Ascending aorta (tissue), 2 donors: ENCODE measurements at regions not wholly inside any gene's neighbourhood (a gene's known extent, or its start where the extent isn't known, plus 50 kb on each side); places are given as distances from the start of the nearest gene placed in this dataset.

Source experiments
- DNase-seq, 2 donors: peaks; one replicate each; pipeline ENCODE4 v3.0.0-alpha.2; 2019; ENCODE audit warnings: low spot score in 2 of 2
- H3K27ac ChIP-seq, 2 donors: fragments of 200-600 bp; sonication (generic); one replicate each; pipeline ENCODE4 v1.5.1; 2016 to 2017; ENCODE audit warnings: mild to moderate bottlenecking in 1 of 2
- H3K27me3 ChIP-seq: fragments of 200-600 bp; sonication (generic); one replicate; pipeline ENCODE4 v1.5.1; 2017
- H3K36me3 ChIP-seq, 2 donors: fragments of 200-600 bp; sonication (generic); one replicate each; pipeline ENCODE4 v1.5.1; 2016
- H3K4me1 ChIP-seq, 2 donors: fragments of 200-600 bp; sonication (generic); one replicate each; pipeline ENCODE4 v1.5.1; 2016 to 2017; ENCODE audit warnings: mild to moderate bottlenecking in 1 of 2
- H3K4me3 ChIP-seq, 2 donors: fragments of 200-600 bp; sonication (generic); one replicate each; pipeline ENCODE4 v1.5.1; 2016 to 2017; ENCODE audit warnings: mild to moderate bottlenecking in 1 of 2
- H3K9me3 ChIP-seq, 2 donors: fragments of 200-600 bp; sonication (generic); one replicate each; pipeline ENCODE4 v1.5.1; 2016
- CTCF ChIP-seq, 3 experiments: fragments of 200-600 bp in 2 of 3; fragments of 450-650 bp in 1 of 3; sonication (generic) in 2 of 3; IDR thresholded peaks; one replicate each; pipeline ENCODE4 v1.5.1; 2016 to 2019; ENCODE audit warnings: antibody characterized with exemption in 3 of 3, mild to moderate bottlenecking in 1 of 3, moderate library complexity in 1 of 3
- intact Hi-C: fragments of 100-400 bp; cut with DNase I; formaldehyde crosslinking; loops from one replicate; pipeline ENCODE4 v1.15.1; 2023

- no peak for TF ChIP-seq CTCF (IDR thresholded peaks at IDR 0.05)
- Histone ChIP-seq H3K27me3 (no peaks in the 10 kb centered on the region), H3K9me3 (no peaks in the 10 kb centered on the region), H3K36me3 (no peaks in the 10 kb centered on the region), H3K4me3 (no peak overlapping the region), H3K27ac (no peak overlapping the region), H3K4me1 (peaks cover 13 to 18% of the 10 kb centered on the region in 2 donors)
- intact Hi-C loops, result no loop called here
- no peak for DNase-seq
These were observed 298.2 kb downstream of the DYSF start for GRCh38 chr2:71751590-71751989.

GRCh38 chr2:71749671-71750101 is 296.3 kb downstream of the DYSF start:
- intact Hi-C loops, result no loop called here

GRCh38 chr2:71748227-71748626 is 294.9 kb downstream of the DYSF start:
- no peaks in the 10 kb centered on the region for H3K27me3 ChIP-seq
- no peak overlapping the region for H3K4me3 ChIP-seq
- H3K9me3 ChIP-seq, result no peaks in the 10 kb centered on the region
- H3K36me3 ChIP-seq, result no peaks in the 10 kb centered on the region
- peaks cover 15 to 23% of the 10 kb centered on the region in 2 donors for H3K4me1 ChIP-seq
- peak in 1 of 2 donors; percentile 73 for DNase-seq
- H3K27ac ChIP-seq, result peak overlapping the region in 1 of 2 donors; percentile 80
- intact Hi-C loops, result no loop called here
- no peak for TF ChIP-seq CTCF (IDR thresholded peaks at IDR 0.05)

More at GRCh38 chr2:71749671-71750101, 296.3 kb downstream of the DYSF start:
- H3K4me3 ChIP-seq, result no peak overlapping the region
- H3K9me3 ChIP-seq, result no peaks in the 10 kb centered on the region
- no peak for DNase-seq
- TF ChIP-seq CTCF (IDR thresholded peaks at IDR 0.05), result no peak
- no peaks in the 10 kb centered on the region for H3K36me3 ChIP-seq
- H3K27ac ChIP-seq, result no peak overlapping the region
- H3K27me3 ChIP-seq, result no peaks in the 10 kb centered on the region
- H3K4me1 ChIP-seq, result peaks cover 14 to 23% of the 10 kb centered on the region in 2 donors

- H3K27ac ChIP-seq, result peak overlapping the region; percentile 80 to 81
- H3K9me3 ChIP-seq, result no peaks in the 10 kb centered on the region
- H3K36me3 ChIP-seq, result no peaks in the 10 kb centered on the region
- no peaks in the 10 kb centered on the region for H3K27me3 ChIP-seq
- intact Hi-C loops, result no loop called here
- no peak for DNase-seq
- no peak overlapping the region for H3K4me3 ChIP-seq
- peaks cover 21 to 23% of the 10 kb centered on the region in 2 donors for H3K4me1 ChIP-seq
- TF ChIP-seq CTCF (IDR thresholded peaks at IDR 0.05), result no peak
These were observed 294.2 kb downstream of the DYSF start for GRCh38 chr2:71747559-71747958.

GRCh38 chr2:71746946-71747501 is 293.7 kb downstream of the DYSF start:
- Histone ChIP-seq H3K4me3 (no peak overlapping the region), H3K27me3 (no peaks in the 10 kb centered on the region), H3K36me3 (no peaks in the 10 kb centered on the region), H3K9me3 (no peaks in the 10 kb centered on the region), H3K4me1 (peaks cover 23 to 28% of the 10 kb centered on the region in 2 donors), H3K27ac (peak overlapping the region; percentile 80 to 81)
- DNase-seq, result peak in 1 of 2 donors; percentile 84
- no peak for TF ChIP-seq CTCF (IDR thresholded peaks at IDR 0.05)
- intact Hi-C loops, result no loop called here

- Histone ChIP-seq H3K36me3 (no peaks in the 10 kb centered on the region), H3K9me3 (peaks cover 0 to 5% of the 10 kb centered on the region in 2 donors), H3K27ac (no peak overlapping the region), H3K4me3 (no peak overlapping the region), H3K27me3 (no peaks in the 10 kb centered on the region), H3K4me1 (peaks cover 23 to 28% of the 10 kb centered on the region in 2 donors)
- no peak for DNase-seq
- intact Hi-C loops, result no loop called here
- TF ChIP-seq CTCF (IDR thresholded peaks at IDR 0.05), result no peak
These were observed 291.4 kb downstream of the DYSF start for GRCh38 chr2:71744781-71745180.
